WTC11 (cell line): ENCODE measurements at regions not wholly inside any gene's neighbourhood (a gene's known extent, or its start where the extent isn't known, plus 50 kb on each side); places are given as distances from the start of the nearest gene placed in this dataset.

Experiments used
- ARID4B ChIP-seq: sonication (generic); formaldehyde crosslinking; IDR thresholded peaks from 2 replicates; pipeline ENCODE4 v1.8.0; 2023; ENCODE audit warnings: missing genetic modification reagents, mild to moderate bottlenecking, borderline replicate concordance
- CTCF ChIP-seq: fragments of 200-600 bp; IDR thresholded peaks from 2 replicates; pipeline ENCODE4 v1.8.0; 2022; ENCODE audit warnings: antibody characterized with exemption
- ELF4 ChIP-seq: sonication (generic); formaldehyde crosslinking; IDR thresholded peaks from 2 replicates; pipeline ENCODE4 v1.8.1; 2022; ENCODE audit warnings: low read depth, mild to moderate bottlenecking, moderate library complexity, missing genetic modification reagents
- FOXP4 ChIP-seq: sonication (generic); formaldehyde crosslinking; IDR thresholded peaks from 2 replicates; pipeline ENCODE4 v1.8.0; 2022; ENCODE audit warnings: mild to moderate bottlenecking, missing genetic modification reagents
- GRHL2 ChIP-seq: fragments of 250-450 bp; sonication (Bioruptor Pico); IDR thresholded peaks from 2 replicates; pipeline ENCODE4 v1.8.0; 2022; ENCODE audit warnings: mild to moderate bottlenecking, moderate library complexity; ENCODE audit not compliant: insufficient replicate concordance, severe bottlenecking
- MAX ChIP-seq: sonication (generic); formaldehyde crosslinking; IDR thresholded peaks from 2 replicates; pipeline ENCODE4 v1.8.0; 2022; ENCODE audit warnings: mild to moderate bottlenecking, missing genetic modification reagents
- MLX ChIP-seq: sonication (generic); formaldehyde crosslinking; IDR thresholded peaks from 2 replicates; pipeline ENCODE4 v1.8.1; 2023; ENCODE audit warnings: mild to moderate bottlenecking, missing genetic modification reagents, moderate library complexity
- NR3C1 ChIP-seq: sonication (generic); formaldehyde crosslinking; conservative IDR thresholded peaks from 2 replicates; pipeline ENCODE4 v1.8.1; 2023; ENCODE audit warnings: low read depth, mild to moderate bottlenecking, missing genetic modification reagents
- PREB ChIP-seq: sonication (generic); formaldehyde crosslinking; IDR thresholded peaks from 2 replicates; pipeline ENCODE4 v1.8.1; 2022; ENCODE audit warnings: mild to moderate bottlenecking, missing genetic modification reagents, moderate library complexity, borderline replicate concordance
- TP53 ChIP-seq: sonication (generic); formaldehyde crosslinking; IDR thresholded peaks from 2 replicates; pipeline ENCODE4 v1.8.1; 2023; ENCODE audit warnings: mild to moderate bottlenecking, missing genetic modification reagents
- USF1 ChIP-seq: sonication (generic); formaldehyde crosslinking; IDR thresholded peaks from 2 replicates; pipeline ENCODE4 v1.8.0; 2022; ENCODE audit warnings: mild to moderate bottlenecking, missing genetic modification reagents
- USF2 ChIP-seq: sonication (generic); formaldehyde crosslinking; IDR thresholded peaks from 2 replicates; pipeline ENCODE4 v1.8.1; 2023; ENCODE audit warnings: mild to moderate bottlenecking, missing genetic modification reagents, moderate library complexity
- ZNF138 ChIP-seq: sonication (generic); formaldehyde crosslinking; conservative IDR thresholded peaks from 2 replicates; pipeline ENCODE4 v1.8.1; 2022; ENCODE audit warnings: mild to moderate bottlenecking, moderate library complexity, missing genetic modification reagents
- ZNF263 ChIP-seq: sonication (generic); formaldehyde crosslinking; IDR thresholded peaks from 2 replicates; pipeline ENCODE4 v1.8.1; 2022; ENCODE audit warnings: low read depth, mild to moderate bottlenecking, moderate library complexity, missing genetic modification reagents

GRCh38 chr6:169162249-169162648, 91.4 kb downstream of the THBS2 start:
- TF ChIP-seq MAX (CRISPR knock-in tag) (no peak), ZNF138 (CRISPR knock-in tag) (no peak), CTCF (no peak), GRHL2 (CRISPR knock-in tag) (no peak), FOXP4 (CRISPR knock-in tag) (no peak), ELF4 (CRISPR knock-in tag) (no peak), ZNF263 (no peak), USF2 (CRISPR knock-in tag) (no peak), USF1 (CRISPR knock-in tag) (no peak), PREB (CRISPR knock-in tag) (no peak), TP53 (CRISPR knock-in tag) (no peak), NR3C1 (no peak), ARID4B (CRISPR knock-in tag) (no peak), MLX (CRISPR knock-in tag) (no peak)
